Stimulated activated CD4-positive, alpha-beta T cell treated with anti-CD3 and anti-CD28 coated beads, Interleukin-1b, Interleukin-23, amount 100 ng/mL, for 4 hours (primary cell): ENCODE measurements at regions not wholly inside any gene's neighbourhood (a gene's known extent, or its start where the extent isn't known, plus 50 kb on each side); places are given as distances from the start of the nearest gene placed in this dataset.

Source experiments
- DNase-seq, 2 donors: peaks; one replicate each; pipeline ENCODE4 v3.0.0-alpha.2; 2020; ENCODE audit warnings: low read depth in 2 of 2

DNA sequence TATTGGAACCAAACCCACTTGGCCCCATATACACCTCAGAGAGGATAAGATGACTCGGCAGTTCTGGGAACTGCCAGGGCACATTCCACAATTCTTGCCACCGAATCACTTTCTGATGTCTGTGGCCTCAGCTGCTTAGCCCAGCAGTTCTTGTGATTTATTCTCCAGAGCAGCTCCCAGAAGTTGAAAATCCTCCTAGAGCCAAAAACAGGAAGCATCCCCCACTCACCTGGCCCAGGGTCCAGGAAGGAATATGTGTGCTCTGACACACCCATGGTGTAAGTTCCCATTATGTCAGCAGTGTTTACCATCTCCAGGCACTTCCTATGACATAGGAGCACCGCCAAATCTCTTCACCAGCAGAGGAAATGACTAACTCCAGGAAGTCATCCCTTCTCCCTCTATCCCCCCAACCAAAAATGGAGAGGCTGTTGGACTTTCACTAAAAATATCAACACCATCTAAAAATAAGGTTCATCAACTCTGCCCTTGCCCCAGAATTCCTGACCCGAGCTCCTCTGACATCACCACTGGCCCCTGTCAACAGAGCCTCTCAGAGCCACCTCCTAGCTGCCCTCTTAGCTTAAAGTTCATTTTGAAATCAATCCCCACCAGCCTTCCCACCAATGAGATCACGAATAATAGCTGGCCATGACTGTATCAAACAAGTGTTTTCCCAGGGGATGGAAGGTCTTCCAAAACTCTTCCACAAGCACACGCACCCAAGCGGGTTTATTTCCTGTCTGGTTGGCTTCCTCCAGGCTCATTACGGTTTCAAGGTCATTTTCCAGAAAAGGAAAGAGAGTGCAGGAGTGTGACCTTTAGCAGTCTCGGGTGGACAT is 223.1 kb upstream of the PARD3B start:
- no peak for DNase-seq

DNA sequence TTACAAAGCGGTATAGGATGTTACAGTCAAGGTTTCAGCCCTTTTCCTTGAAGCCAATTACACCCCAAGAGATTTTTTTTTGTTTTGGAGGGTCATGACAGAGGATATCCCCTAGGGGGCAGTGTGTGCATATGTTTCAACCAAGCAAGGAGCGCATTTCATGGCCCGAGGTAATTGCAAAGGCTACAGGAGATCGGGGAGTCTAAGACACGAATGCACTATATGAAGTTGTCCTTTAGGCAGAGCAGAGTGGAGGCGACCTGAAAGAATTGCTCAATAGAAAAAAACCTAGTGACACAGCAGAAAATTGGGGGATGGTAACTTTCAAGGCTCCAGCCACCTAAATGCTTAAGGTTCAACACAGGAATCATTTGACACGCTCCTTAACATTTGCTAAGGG is 219.8 kb upstream of the PARD3B start:
- peak; percentile 11 to 51 for DNase-seq

DNA sequence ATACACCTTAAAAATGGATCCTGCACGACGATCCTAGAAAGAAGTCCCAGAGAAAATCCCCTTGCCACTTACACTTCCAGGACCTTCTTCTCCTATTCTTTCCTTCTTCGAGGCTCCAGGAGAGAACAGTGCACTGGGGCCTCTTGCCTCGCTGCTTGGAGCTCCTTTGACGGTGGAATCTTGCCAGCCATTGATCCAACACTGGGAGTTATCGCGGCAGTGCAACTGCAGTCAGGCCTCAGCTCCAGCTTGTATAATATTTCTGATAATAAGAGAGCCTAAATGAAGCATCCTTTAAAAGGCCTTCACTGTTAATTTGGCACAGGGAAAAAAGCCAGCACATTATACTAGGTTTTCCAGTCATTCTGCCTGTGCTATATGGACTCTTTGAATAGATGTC is 216.9 kb upstream of the PARD3B start:
- DNase-seq: no peak

DNA sequence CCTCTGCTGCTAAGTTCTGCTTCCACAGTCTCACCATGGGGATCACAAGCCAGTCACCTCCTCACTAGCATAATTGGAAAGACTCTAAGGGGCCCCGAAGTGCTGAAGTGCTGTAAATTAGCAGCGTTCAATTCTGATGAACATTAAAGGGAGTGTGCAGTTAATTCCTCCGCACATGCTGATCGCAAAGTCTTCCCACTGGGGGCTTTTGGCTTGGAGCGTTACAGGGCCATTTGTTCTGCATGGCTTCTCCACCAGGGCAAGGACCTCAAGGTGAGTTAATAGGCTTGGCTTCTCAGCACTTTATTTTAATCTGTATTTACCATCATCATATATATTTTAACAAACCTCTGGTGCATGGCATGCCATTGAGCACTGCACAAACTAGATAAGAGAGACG is 216.3 kb upstream of the PARD3B start:
- DNase-seq: no peak

DNA sequence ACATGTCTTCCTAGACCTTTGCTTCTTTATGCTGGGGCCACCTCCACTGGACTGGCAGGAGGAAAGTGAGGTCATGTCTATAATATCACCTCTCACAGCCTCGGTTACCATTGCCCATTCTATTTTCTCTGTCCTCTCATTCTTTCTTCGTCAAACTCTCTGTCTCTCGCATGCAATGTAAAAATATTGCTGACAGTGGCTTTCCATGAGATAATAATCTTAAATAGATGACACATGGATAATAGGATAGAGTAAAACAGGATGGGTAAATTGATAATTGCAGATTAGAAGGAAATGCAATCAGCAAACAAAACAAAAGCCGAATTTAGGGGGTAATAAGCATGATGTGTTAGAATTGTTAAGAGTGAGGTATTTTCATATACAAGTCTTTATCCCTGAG is 215.7 kb upstream of the PARD3B start:
- DNase-seq: no peak

DNA sequence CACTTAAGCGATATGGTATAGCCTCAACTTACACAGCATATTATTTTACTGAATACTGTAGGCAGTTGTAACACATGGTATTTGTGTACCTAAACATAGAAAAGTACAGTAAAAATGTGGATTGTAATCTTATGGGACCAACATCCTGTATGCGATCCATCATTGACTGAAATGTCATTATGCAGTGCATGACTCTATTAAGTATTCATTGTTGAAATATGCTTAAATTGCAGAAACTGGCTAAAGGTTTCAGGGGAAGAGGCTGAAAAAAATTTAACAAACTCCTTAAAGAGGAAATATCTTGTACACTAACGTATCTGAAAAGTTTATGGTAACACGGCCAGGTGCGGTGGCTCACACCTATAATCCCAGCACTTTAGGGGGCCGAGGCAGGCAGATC is 214.1 kb upstream of the PARD3B start:
- no peak for DNase-seq

DNA sequence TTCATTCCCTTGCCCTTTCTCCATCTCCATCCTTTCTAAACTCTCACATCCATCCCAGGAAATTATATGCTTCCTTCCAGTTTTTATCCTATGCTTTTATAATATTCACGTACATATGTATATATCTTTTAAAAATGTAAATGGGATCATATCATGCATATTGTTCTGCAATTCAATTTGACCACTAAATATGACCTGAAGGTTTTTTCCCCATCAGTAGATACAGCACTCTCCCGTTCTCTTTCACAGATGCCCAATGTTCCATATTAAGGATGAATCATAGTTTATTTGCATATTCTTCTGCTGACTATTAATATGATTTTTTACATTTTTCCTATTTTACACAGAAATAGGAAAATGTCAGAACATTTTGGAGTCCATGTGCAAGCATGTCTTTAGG is 213.3 kb upstream of the PARD3B start:
- no peak for DNase-seq

DNA sequence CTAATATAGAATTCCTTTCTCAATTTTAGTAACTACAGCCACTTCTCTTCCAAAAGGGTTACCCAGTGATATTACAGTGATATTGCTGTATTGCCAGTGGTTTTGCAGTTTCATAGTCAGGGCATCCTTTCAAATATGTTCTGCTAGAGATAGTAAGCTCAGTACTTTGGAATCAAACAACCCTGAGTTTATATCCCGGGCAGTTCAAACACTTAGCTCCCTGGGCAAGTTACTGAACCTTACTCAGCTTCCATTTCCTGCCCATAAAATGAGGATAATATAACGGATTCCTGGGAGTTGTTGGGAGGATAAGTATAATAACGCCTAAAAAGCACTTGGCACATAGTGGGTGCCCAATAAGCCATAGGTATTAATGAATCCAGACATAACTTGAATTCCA is 212.6 kb upstream of the PARD3B start:
- DNase-seq: no peak

DNA sequence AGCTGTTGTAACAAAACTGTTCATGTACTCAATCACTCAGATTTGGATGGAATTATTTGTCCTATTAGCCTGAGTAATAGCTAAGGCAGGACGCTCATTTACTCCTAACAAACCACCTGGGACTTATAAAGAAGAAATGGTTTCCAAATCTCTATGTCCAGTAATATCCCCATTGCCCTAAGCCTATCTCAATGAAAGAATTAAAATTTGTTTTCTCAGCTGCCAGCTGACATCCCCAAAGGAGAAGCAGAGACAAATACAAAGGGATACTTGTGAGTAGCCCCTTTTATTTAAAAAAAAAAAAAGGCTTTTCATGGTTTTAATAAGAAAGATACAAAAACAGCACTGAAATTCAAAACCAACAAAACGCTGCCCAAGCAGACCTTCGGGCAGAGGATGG is 211.4 kb upstream of the PARD3B start:
- DNase-seq: no peak

DNA sequence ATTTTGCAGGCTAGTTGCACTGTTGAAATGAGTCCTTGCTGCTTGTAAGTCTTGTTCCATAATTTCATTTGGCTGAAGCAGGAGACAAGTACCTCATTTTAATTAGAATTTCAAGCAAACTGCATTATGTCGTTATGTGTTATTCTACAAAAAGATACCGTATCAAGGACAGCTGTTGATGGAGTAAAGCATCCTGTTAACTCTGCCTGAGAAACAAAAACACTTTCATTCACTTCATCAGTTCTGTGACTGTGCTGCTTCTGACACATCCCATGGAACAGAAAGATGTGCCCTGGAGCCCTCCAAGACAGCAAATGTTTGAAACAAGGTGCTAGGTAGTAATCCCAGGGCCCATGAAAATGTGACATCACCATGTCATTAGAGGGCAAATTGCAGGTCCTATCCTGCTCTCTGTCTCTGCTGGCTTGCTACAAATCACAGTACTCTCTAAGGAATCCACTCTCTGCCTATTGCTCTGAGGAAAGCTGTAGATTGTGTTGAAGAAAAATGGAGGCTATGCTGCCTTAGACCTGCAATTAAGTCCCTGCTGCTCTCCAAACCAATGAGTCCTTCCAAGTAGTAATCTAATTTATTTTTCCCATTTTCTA is 209.7 kb upstream of the PARD3B start:
- no peak for DNase-seq

DNA sequence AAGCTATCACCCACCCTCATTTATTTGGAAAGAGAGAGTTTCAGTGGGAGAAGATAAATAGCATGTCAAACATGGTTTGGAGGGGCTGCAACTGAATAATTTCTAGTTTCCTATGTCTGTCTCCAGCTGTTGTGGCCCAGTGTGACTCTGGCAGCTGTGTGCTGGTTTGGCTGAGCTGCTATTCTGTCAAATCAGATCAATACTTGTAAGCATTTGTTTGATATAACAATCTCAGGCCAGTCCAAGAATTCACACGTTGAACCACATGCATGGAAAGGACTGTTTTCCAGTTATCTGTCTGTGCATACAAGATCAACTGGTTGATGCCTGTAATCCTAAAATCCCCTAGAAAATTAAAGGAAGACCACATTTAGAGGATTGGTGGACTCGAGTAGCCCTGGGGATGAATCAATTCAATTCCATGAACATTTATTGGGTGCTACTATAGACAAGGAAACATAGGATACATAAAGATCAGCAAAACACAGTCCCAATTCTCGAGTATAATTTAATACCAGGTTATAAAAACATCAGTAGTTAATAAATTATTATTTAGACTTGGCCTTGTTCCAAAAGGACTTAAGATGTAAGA is 209.0 kb upstream of the PARD3B start:
- DNase-seq: no peak

DNA sequence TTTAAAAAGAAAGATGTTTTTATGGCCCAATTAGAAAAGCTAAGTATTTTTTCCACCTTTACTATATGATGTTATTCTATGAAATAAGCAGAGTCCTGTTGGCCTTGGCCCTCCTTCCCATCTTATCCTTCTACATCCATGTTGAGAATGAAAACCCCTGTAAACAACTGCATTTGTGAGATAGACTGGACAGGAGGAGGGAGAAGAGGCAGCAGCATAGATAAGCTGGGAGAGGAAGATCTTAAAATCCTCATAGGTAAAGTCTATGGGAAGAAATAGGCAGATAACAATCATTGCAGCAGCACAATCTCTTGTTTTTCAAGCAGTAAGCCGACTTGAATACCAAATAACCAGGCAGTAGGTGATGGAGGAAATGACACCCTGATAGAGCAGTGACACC is 207.6 kb upstream of the PARD3B start:
- no peak for DNase-seq

DNA sequence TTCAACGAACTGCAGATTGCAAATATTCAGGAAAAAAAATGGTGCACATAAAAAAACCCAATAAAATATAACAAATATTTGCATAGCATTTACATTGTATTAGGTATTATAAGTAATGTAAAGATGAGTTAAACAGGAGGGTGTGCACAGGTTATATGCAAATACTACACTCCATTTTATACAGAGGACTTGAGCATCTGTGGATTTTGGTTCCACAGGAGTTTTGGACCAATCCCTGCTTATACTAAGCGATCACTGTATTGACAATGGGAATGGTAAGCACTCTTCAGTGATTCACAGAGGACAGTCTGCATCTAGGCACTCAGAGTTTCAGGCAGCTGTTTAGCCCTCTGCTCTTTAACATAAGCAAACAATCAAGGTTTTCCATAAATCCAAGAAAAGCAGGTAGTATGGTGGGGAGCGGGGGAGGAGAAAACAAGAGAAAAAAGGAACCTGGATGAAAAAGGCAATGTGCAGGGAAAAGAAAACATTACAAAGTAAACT is 206.0 kb upstream of the PARD3B start:
- no peak for DNase-seq

DNA sequence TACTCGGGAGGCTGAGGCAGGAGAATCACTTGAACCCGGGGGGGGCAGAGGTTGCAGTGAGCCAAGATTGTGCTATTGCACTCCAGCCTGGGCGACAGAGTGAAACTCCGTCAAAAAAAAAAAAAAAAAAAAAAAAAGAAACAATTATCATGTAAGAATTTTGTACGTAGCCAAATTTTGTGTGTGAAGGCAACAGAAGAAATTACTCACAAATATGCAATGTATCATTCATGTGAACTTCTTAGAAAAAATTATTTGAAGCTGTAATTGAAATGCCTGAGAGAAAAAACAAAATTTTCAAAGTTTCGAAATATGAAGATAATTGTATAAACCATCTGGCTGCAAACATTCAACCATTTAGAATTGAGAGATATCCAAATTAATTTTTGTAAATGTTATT is 204.8 kb upstream of the PARD3B start:
- no peak for DNase-seq

DNA sequence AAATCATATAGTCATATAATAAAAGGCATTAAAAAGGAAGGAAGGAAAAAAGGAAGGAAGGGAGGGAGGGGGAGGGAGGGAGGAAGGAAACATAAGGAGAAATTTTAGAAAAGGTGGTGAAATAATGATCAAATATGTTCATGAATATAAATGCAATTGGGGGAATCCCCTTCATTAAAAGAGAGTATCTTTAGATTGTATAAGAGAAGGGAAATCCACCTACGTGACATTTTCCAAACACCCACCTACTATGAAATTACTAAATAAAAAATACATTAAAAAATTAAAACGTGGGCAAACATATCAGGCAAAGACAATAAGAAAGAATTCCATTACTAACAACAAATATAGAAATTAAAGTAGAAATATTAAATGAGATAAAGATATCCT is 203.4 kb upstream of the PARD3B start:
- no peak for DNase-seq

DNA sequence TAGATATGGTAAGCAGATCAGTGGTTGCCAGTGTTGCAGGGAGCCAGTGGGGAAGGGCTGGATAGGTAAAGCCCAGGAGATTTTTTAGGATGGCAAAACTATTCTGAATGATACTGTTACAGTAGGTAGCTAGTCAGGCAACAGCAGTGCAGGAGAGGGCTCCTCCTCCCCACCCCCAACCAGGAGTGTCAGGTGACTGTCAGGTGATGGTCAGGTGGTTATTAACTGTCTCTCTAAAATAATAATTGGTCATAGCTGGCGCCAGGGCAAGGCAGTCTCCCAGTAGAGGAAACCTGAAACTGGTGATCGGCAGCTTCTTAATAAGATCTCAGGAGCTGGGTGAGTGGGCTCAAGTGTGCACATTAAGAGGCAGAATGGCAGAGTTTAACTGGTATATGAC is 201.6 kb upstream of the PARD3B start:
- DNase-seq: no peak

DNA sequence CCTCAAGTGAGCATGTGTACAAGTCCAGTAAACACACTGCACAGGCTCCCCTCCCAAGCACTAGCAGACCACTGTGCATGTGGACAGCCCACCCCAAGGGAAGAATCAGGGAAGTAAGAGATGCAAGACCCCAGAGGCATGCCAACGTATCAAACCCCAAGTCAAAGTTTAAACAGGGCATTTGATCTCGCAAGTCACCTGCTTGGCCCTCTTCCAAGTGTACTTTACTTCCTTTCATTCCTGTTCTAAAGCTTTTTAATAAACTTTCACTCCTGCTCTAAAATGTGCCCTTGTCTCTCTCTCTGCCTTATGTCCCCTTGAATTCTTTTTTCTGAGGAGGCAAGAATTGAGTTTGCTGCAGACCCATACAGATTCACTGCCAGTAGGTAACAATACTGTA is 201.2 kb upstream of the PARD3B start:
- DNase-seq: no peak

DNA sequence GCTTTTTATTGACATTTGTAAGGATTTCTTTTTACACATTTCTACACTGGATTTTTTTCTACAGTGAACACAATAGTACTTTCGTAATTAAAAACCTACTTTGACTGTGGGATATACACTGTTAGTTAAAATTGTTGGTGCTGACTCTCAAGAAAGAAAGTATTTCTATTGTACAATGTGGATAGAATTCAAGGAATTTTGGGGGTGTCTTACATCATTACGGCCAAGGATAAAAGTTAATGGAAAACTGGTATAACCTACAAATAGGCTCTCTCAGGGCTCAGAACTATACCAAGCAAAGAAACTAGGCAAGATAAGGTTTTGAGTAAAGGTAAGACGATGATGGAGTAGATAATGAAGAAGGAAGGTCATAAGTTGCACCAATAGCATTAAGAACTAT is 198.4 kb upstream of the PARD3B start:
- DNase-seq: no peak

DNA sequence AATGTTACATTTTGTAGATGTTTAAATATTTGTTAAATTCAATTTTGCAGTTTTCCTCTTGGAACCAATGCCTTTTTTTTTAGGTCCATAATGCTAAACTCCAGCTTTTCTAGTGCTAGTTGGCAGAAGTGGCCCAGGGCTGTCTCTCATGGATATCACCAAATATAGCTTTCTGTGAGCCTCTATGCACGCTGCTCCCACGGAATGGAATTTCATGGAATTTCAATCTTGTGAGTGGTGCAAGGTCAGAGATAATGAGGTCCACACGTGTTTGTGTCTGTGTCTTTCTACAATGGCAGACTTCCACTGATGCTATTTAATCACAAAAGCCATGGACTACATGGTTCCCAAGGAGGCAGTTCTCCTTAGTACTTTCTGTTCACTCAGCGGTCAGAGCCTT is 191.5 kb upstream of the PARD3B start:
- DNase-seq: no peak

DNA sequence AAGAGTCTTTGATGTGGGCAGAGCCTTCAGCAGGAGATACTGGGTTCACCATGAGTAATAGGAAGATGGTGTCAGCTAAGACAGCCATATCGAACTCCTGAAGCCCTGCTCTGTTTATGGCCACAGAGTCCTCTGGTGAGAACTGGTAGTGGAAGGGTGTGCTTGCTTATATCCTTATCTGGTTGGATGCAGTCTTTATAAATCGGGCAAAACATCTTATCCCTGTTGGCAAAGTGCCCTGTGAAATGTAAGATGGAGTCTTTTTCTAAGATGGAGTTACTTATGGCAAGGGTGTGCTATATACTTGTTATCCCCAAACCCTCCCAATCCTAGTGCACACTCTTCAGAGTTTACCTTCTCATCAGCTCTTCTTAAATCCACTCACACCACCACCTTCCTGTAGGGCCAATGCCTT is 190.8 kb upstream of the PARD3B start:
- no peak for DNase-seq

DNA sequence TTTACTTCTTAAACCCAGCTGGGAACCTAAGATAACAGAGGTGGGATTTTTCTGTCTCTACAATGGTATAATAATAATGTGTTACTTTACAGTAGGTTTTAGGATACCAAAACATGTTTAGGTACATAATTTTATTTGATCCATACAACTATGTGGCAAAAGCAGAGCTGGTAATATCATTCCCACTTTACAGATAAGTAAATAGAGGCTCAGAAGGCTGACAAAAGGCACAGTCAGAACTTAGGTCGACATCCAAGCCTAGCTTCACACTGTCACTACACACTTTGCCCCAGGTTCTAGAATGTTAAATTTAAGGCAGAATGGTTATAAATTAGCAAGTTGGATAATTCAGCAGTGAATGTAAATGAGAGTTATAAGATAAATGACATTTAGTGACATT is 189.6 kb upstream of the PARD3B start:
- DNase-seq: no peak

DNA sequence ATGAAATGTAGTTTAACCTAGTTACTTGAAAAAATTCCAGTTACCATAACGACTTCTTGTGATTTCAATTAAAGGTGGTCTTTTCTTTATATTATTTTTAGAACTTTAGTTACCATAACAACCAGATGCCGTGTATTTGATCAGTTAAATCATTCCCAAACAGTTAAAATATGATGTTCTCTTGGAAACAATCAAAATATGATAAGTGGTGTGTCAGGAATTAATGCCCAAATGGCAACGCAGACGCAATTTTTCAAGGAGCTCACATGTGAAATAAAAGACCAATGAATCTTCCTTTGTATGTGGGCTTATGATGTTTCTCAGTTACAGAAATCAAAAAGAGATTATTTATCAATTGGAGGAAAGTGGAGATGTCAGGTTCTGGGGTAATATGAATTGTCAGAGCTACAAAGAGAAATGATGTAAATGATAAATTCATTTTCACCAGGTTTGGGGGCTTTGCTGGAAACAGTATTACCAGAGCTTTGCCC is 189.1 kb upstream of the PARD3B start:
- no peak for DNase-seq

DNA sequence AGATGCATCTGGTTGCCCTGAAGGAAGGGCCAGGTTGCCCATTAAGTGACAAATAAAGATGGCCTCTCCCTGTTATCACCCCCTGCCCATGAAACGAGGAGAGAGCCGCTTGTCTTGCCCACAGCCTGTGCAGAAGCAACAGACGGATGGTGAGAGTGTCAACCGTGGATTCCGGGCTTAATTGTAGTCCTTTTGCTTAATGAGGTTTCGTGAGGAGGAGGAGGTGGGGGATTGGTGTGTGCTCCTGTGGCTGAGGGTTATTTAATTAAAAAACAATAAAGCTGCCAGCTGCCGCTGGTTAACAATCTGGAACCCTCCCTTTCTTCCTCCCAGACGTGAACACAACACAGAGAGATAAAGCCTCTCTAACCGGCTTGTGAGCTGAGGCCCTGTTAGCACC is 188.0 kb upstream of the PARD3B start:
- DNase-seq: no peak
